ENCODE measurements at regions not wholly inside any gene's neighbourhood (a gene's known extent, or its start where the extent isn't known, plus 50 kb on each side); places are given as distances from the start of the nearest gene placed in this dataset.
"Not testable (repeated sequence)": the region's sequence is repeated elsewhere in the genome, so short reads cannot be mapped to it uniquely, and the experiment has no call there.

DNA sequence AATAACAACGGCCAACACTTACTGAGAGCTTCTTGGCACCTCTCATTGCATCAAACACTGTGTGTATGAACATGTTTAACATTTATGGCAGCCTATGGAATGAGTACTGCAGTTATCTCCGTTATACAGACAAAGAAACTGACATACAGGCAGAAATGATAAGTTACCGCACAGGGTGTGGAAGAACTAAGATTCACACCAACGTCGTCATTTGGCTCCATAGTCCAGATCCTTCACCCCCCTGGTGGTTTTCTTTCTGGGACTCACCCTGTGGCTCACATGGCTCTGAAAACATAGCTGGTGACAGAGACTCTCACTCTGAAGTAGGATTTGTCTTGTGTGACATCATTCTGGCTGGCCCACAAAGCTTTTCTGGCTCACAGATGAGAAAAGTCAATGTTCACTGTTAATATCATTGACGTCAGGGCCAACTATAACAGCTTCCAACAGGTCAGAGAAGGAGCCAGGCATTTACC is 230.1 kb downstream of the DLEU7 start:
- no peak for TF ChIP-seq ZFX (IDR thresholded peaks at IDR 0.05; ENCODE audit: borderline replicate concordance)
- TF ChIP-seq, protein P1, sequence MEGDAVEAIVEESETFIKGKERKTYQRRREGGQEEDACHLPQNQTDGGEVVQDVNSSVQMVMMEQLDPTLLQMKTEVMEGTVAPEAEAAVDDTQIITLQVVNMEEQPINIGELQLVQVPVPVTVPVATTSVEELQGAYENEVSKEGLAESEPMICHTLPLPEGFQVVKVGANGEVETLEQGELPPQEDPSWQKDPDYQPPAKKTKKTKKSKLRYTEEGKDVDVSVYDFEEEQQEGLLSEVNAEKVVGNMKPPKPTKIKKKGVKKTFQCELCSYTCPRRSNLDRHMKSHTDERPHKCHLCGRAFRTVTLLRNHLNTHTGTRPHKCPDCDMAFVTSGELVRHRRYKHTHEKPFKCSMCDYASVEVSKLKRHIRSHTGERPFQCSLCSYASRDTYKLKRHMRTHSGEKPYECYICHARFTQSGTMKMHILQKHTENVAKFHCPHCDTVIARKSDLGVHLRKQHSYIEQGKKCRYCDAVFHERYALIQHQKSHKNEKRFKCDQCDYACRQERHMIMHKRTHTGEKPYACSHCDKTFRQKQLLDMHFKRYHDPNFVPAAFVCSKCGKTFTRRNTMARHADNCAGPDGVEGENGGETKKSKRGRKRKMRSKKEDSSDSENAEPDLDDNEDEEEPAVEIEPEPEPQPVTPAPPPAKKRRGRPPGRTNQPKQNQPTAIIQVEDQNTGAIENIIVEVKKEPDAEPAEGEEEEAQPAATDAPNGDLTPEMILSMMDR (IDR thresholded peaks at IDR 0.05): no peak
- no peak overlapping the region for H3K27ac ChIP-seq

DNA sequence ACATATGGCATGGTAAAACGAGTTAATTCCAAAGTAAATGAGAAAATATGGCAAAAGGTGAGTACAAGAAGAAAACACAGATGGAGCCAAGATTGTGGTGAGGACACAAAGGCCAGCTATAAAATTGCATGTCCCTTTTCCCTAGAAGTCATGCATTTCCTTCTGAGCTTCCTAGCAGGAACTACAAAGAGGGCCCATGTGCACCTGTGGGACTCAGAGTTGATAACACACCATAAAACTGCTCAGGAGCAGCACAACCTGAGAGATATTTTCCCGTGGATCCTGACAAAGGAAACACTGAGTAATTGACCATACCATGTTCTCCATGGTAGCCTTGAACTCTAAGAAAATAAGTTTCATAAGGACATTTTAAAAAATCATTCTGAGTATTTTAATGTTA is 228.3 kb downstream of the DLEU7 start:
- TF ChIP-seq ZFX (IDR thresholded peaks at IDR 0.05; ENCODE audit: borderline replicate concordance): no peak
- TF ChIP-seq, protein P1 (IDR thresholded peaks at IDR 0.05): no peak
- no peak overlapping the region for H3K27ac ChIP-seq

DNA sequence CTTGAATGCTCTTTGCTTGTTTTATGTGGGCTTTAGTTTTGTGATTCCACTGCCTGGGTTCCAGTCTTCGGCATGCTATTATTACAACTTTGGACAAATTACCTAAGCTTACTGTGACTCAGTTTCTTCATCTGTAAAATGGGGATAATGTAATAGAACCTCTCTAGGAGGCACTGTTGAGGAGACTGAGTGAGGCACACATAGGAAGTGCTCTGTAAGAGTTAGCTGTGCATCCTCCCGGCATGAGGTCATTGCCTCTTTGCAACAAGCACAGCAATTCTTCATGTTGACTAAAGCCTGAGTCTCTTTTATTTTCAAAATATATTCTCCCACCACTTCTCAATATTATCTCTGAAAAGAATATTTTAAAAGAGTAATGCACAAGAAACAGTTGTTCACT is 227.4 kb downstream of the DLEU7 start:
- no peak for TF ChIP-seq ZFX (IDR thresholded peaks at IDR 0.05; ENCODE audit: borderline replicate concordance)
- TF ChIP-seq, protein P1 (IDR thresholded peaks at IDR 0.05): no peak
- no peak overlapping the region for H3K27ac ChIP-seq

DNA sequence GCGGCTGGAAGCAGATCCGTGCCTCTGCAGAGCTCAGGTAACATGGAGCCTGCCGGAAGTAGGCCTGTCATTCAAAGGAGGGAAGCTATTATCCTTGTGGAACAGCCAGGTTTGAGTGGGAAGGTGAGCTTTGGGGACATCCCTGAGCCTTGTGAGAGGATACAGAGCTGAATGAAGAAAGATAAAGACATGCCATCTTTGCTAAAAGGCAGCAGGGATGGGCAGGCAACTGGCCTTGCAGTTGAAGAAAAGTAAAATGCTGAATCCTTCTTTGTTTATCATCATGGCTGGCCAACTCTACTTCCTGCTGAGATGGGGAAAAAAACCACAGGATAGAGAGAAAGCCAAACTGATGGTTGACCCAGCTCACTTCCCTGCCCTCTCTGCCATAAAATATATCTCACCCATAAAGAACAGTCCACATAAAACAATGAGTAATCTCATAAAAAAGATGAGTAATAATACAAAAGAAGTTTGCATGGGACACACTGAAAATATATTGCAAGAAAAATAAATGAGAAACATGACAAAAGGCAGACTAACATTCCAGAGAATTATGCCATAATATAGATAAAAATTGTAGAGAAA is 226.3 kb downstream of the DLEU7 start:
- no peak overlapping the region for H3K27ac ChIP-seq
- TF ChIP-seq, protein P1 (IDR thresholded peaks at IDR 0.05): no peak
- TF ChIP-seq ZFX (IDR thresholded peaks at IDR 0.05; ENCODE audit: borderline replicate concordance): no peak

DNA sequence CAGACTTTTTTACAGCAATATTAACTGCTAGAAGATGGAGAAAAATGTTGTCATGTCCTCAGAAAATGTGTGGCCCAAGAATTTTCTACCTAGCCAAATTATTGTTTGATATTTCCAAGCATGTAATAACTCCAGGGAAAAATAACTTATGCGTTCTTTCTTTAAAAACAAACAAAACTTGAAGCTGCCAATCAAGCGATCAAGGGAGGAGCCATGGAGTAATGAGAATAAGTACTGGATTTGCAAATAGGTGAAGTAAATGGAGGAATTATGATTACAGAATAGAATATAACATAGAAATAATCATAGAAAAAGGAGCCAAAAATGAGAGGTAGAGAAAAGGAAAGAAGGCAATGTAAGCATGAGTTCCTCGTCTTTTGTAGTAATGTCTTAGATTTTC is 225.3 kb downstream of the DLEU7 start:
- TF ChIP-seq, protein P1 (IDR thresholded peaks at IDR 0.05): no peak
- no peak for TF ChIP-seq ZFX (IDR thresholded peaks at IDR 0.05; ENCODE audit: borderline replicate concordance)
- no peak overlapping the region for H3K27ac ChIP-seq

DNA sequence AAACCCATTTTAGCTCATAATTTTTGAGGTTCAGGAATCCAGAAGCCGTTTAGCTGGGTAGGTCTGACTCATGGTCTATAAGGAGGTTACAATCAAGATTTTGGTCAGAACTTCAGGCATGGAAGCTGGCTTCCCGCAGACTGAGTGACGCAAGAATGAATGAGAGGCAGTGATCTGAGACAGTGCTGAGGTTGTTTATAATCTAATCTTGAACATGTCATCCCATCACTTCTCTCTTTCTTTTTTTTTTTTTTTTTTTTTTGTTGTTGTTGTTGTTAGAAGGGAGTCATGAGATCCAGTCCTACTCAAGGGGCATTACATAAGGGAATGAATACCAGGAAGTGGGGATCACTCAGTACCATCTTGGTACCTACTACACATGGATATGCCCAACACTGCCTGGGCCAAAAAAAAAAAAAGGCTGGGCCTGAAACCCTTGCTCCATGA is 217.4 kb downstream of the DLEU7 start:
- TF ChIP-seq, protein P1 (IDR thresholded peaks at IDR 0.05): no peak
- TF ChIP-seq ZFX (IDR thresholded peaks at IDR 0.05; ENCODE audit: borderline replicate concordance): no peak
- H3K27ac ChIP-seq: no peak overlapping the region

DNA sequence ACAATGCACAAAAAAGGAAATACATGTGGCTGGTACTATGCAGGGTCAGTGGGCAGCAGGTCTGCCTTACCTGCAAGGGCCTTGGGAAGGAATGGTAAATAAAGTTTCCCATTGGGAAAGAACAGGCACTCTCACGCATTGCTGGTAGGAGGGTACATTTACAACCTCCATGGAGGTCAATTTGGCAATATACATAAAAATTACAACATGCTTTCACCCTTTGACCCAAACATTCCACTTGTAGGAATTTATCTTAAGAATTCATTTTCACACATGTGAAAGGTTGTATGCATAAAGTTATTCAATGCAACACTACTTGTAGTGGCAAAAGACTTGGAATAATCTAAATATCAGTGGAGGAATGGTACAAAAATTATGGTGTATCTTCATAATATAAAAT is 216.4 kb downstream of the DLEU7 start:
- no peak overlapping the region for H3K27ac ChIP-seq
- TF ChIP-seq, protein P1 (IDR thresholded peaks at IDR 0.05): no peak
- no peak for TF ChIP-seq ZFX (IDR thresholded peaks at IDR 0.05; ENCODE audit: borderline replicate concordance)

DNA sequence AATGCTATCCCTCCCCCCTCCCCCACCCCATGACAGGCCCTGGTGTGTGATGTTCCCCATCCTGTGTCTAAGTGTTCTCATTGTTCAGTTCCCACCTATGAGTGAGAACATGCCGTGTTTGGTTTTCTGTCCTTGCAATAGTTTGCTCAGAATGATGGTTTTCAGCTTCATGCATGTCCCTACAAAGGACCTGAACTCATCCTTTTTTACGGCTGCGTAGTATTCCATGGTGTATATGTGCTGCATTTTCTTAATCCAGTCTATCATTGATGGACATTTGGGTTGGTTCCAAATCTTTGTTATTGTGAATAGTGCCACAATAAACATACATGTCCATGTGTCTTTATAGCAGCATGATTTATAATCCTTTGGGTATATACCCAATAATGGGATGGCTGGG is 215.0 kb downstream of the DLEU7 start:
- H3K27ac ChIP-seq: not testable (repeated sequence)
